H9 (cell line): ENCODE measurements at regions not wholly inside any gene's neighbourhood (a gene's known extent, or its start where the extent isn't known, plus 50 kb on each side); places are given as distances from the start of the nearest gene placed in this dataset.

Experiments used
- DNase-seq: peaks from one replicate; pipeline ENCODE4 v3.0.0-alpha.2; 2017
- H2AFZ ChIP-seq: one replicate; pipeline ENCODE4 v1.6.1; 2013; ENCODE audit warnings: mild to moderate bottlenecking, low read length, control low read depth, moderate library complexity
- H2AK5ac ChIP-seq: 2 replicates; pipeline ENCODE4 v1.6.1; 2013; ENCODE audit warnings: low read length, control low read depth, mixed read lengths; ENCODE audit not compliant: insufficient read length
- H2BK120ac ChIP-seq: one replicate; pipeline ENCODE4 v1.6.1; 2013; ENCODE audit warnings: low read depth, mild to moderate bottlenecking, low read length, control low read depth, inconsistent platforms; ENCODE audit not compliant: poor library complexity, severe bottlenecking
- H2BK12ac ChIP-seq: 2 replicates; pipeline ENCODE4 v1.6.1; 2013; ENCODE audit warnings: low read length, control low read depth, mixed read lengths, low read depth; ENCODE audit not compliant: insufficient read length
- H2BK15ac ChIP-seq: 2 replicates; pipeline ENCODE4 v1.6.1; 2013; ENCODE audit warnings: low read depth, low read length, control low read depth
- H2BK20ac ChIP-seq: one replicate; pipeline ENCODE4 v1.6.1; 2013; ENCODE audit warnings: low read depth, mild to moderate bottlenecking, low read length, control low read depth, inconsistent platforms; ENCODE audit not compliant: poor library complexity, severe bottlenecking
- H2BK5ac ChIP-seq: 2 replicates; pipeline ENCODE4 v1.6.1; 2013; ENCODE audit warnings: low read length, control low read depth, mixed read lengths; ENCODE audit not compliant: insufficient read length
- H3K14ac ChIP-seq: 2 replicates; pipeline ENCODE4 v1.6.1; 2013; ENCODE audit warnings: low read length, control low read depth; ENCODE audit not compliant: insufficient read depth
- H3K18ac ChIP-seq: 2 replicates; pipeline ENCODE4 v1.6.1; 2013; ENCODE audit warnings: low read depth, mild to moderate bottlenecking, mixed read lengths, low read length, control low read depth; ENCODE audit not compliant: insufficient read length
- H3K23ac ChIP-seq: 2 replicates; pipeline ENCODE4 v1.6.1; 2013; ENCODE audit warnings: low read length, control low read depth, mixed read lengths, low read depth; ENCODE audit not compliant: insufficient read length
- H3K23me2 ChIP-seq: 2 replicates; pipeline ENCODE4 v1.6.1; 2013; ENCODE audit warnings: low read depth, mild to moderate bottlenecking, mixed read lengths, low read length, control low read depth; ENCODE audit not compliant: insufficient read length, poor library complexity, severe bottlenecking
- H3K27ac ChIP-seq: 2 replicates; pipeline ENCODE4 v1.5.1; 2013; ENCODE audit warnings: low read length, control low read depth, mixed read lengths, low read depth; ENCODE audit not compliant: insufficient read length
- H3K27me3 ChIP-seq: 2 replicates; pipeline ENCODE4 v1.6.1; 2013; ENCODE audit warnings: low read length, control low read depth, inconsistent platforms; ENCODE audit not compliant: insufficient read depth
- H3K4ac ChIP-seq: 2 replicates; pipeline ENCODE4 v1.6.1; 2013; ENCODE audit warnings: low read depth, mild to moderate bottlenecking, control low read depth, inconsistent platforms, low read length, moderate library complexity
- H3K4me1 ChIP-seq: 2 replicates; pipeline ENCODE4 v1.6.1; 2013; ENCODE audit warnings: low read length, control low read depth, inconsistent platforms; ENCODE audit not compliant: insufficient read depth
- H3K4me2 ChIP-seq: 2 replicates; pipeline ENCODE4 v1.6.1; 2013; ENCODE audit warnings: low read length, control low read depth, mixed read lengths; ENCODE audit not compliant: insufficient read length, insufficient read depth
- H3K56ac ChIP-seq: 2 replicates; pipeline ENCODE4 v1.6.1; 2013; ENCODE audit warnings: low read depth, mild to moderate bottlenecking, mixed read lengths, low read length, control low read depth; ENCODE audit not compliant: insufficient read length
- H3K79me1 ChIP-seq: 2 replicates; pipeline ENCODE4 v1.6.1; 2013; ENCODE audit warnings: low read depth, mild to moderate bottlenecking, moderate library complexity, low read length, control low read depth, inconsistent platforms; ENCODE audit not compliant: insufficient read depth, poor library complexity, severe bottlenecking
- H3K79me2 ChIP-seq: 2 replicates; pipeline ENCODE4 v1.6.1; 2013; ENCODE audit warnings: low read length, control low read depth, inconsistent platforms; ENCODE audit not compliant: insufficient read depth
- H3K9ac ChIP-seq: 2 replicates; pipeline ENCODE4 v1.6.1; 2013; ENCODE audit warnings: low read length, control low read depth, mixed read lengths; ENCODE audit not compliant: insufficient read length; ENCODE audit errors: extremely low read depth
- H3K9me3 ChIP-seq: one replicate; pipeline ENCODE4 v1.6.1; 2013; ENCODE audit warnings: low read depth, low read length, inconsistent platforms; ENCODE audit not compliant: control insufficient read depth
- H3T11ph ChIP-seq: one replicate; pipeline ENCODE4 v1.6.1; 2013; ENCODE audit warnings: mild to moderate bottlenecking, low read length, control low read depth, inconsistent platforms
- H4K20me1 ChIP-seq: one replicate; pipeline ENCODE4 v1.6.1; 2013; ENCODE audit not compliant: control insufficient read depth, insufficient read length, insufficient read depth
- H4K5ac ChIP-seq: 2 replicates; pipeline ENCODE4 v1.6.1; 2013; ENCODE audit warnings: low read depth, mild to moderate bottlenecking, mixed read lengths, low read length, control low read depth; ENCODE audit not compliant: insufficient read length
- H4K8ac ChIP-seq: replicated peaks from 2 replicates; pipeline ENCODE4 v1.6.1; 2013; ENCODE audit warnings: low read length, control low read depth, mixed read lengths, low read depth; ENCODE audit not compliant: insufficient read length
- H4K91ac ChIP-seq: 2 replicates; pipeline ENCODE4 v1.6.1; 2013; ENCODE audit warnings: low read depth, mild to moderate bottlenecking, moderate library complexity, mixed read lengths, low read length, control low read depth; ENCODE audit not compliant: insufficient read length
- H3K27ac Mint-ChIP-seq, 3 experiments: 2 replicates in 2 of 3; 3 replicates in 1 of 3; pipeline ENCODE4 v1.8.0; 2020 to 2021; ENCODE audit warnings: mixed read lengths in 3 of 3, mild to moderate bottlenecking in 1 of 3, moderate library complexity in 1 of 3
- H3K27me3 Mint-ChIP-seq: 2 replicates; pipeline ENCODE4 v1.8.0; 2021; ENCODE audit warnings: low read depth, mild to moderate bottlenecking, moderate library complexity, mixed read lengths
- H3K36me3 Mint-ChIP-seq, 3 experiments: 2 replicates in 2 of 3; 3 replicates in 1 of 3; pipeline ENCODE4 v1.8.0; 2020 to 2021; ENCODE audit warnings: low read depth in 3 of 3, mixed read lengths in 3 of 3; ENCODE audit not compliant: insufficient read depth in 1 of 3
- H3K4me1 Mint-ChIP-seq, 2 experiments: 2 replicates each; pipeline ENCODE4 v1.8.0; 2020; ENCODE audit warnings: mixed read lengths in 2 of 2
- H3K4me3 Mint-ChIP-seq, 2 experiments: 2 replicates in 1 of 2; 3 replicates in 1 of 2; pipeline ENCODE4 v1.8.0; 2020 to 2021; ENCODE audit warnings: mild to moderate bottlenecking in 2 of 2, mixed read lengths in 2 of 2, moderate library complexity in 1 of 2
- H3K9me3 Mint-ChIP-seq, 2 experiments: 2 replicates in 1 of 2; 3 replicates in 1 of 2; pipeline ENCODE4 v1.8.0; 2020; ENCODE audit warnings: mild to moderate bottlenecking in 2 of 2, mixed read lengths in 2 of 2, moderate library complexity in 1 of 2
- CTCF ChIP-seq: fragments of 200-600 bp; sonication (generic); conservative IDR thresholded peaks from 3 replicates; pipeline ENCODE4 v1.8.0; 2021; ENCODE audit warnings: antibody characterized with exemption, mild to moderate bottlenecking

DNA sequence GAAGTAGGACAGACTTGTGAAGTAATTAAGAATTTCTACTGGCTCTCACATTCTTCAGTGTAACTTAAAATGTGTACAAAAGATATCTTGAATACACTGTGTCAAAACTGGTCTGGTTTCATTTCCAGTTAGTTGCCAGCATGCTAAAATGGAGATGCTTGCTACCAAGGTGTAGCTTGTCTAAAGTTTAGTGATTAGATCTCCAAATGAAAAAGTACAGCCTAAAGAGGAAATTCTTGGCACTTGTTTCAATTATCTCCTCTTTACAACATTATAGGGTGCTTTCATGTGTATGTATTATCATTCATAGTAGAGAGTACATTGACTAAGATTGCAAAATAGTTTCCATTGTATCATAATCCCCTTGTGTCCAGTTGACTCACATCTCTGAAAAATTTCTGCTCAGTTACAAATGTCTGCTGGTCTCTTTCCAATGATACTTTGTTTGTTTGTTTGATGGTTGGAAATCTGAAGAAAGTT lies 97.3 kb upstream of the SPRY1 start:
- Mint-ChIP-seq H3K4me3 (no peak overlapping the region), H3K9me3 (no peaks in the 10 kb centered on the region; a peak in 1 of 5 replicates), H3K4me1 (peaks cover 36 to 40% of the 10 kb centered on the region in 2 experiments), H3K36me3 (no peaks in the 10 kb centered on the region; a peak in 1 of 7 replicates), H3K27ac (no peak overlapping the region), H3K27me3 (no peaks in the 10 kb centered on the region)
- H3K79me2 ChIP-seq: no peaks in the 10 kb centered on the region
- H2BK12ac ChIP-seq: no peak overlapping the region
- no peaks in the 10 kb centered on the region for H3K23me2 ChIP-seq
- no peak overlapping the region for H4K91ac ChIP-seq
- no peak overlapping the region for H3K56ac ChIP-seq
- H3K4ac ChIP-seq: no peak overlapping the region
- H2BK15ac ChIP-seq: no peak overlapping the region
- no peak for DNase-seq
- H2AFZ ChIP-seq: no peak overlapping the region
- H3K27ac ChIP-seq: no peak overlapping the region
- H3K9me3 ChIP-seq: no peaks in the 10 kb centered on the region
- H2BK120ac ChIP-seq: no peak overlapping the region
- H3K9ac ChIP-seq: no peak overlapping the region
- H2BK5ac ChIP-seq: no peak overlapping the region
- H4K20me1 ChIP-seq: no peaks in the 10 kb centered on the region
- H3K27me3 ChIP-seq: no peaks in the 10 kb centered on the region
- no peak overlapping the region for H3T11ph ChIP-seq
- H3K18ac ChIP-seq: no peak overlapping the region
- TF ChIP-seq CTCF: no peak
- H3K79me1 ChIP-seq: no peaks in the 10 kb centered on the region
- no peak overlapping the region for H2BK20ac ChIP-seq
- H3K4me2 ChIP-seq: no peak overlapping the region
- H4K8ac ChIP-seq: no peak overlapping the region
- no peak overlapping the region for H4K5ac ChIP-seq
- H3K4me1 ChIP-seq: peaks cover 4% of the 10 kb centered on the region; the same call in 1 of the 2 replicates
- H2AK5ac ChIP-seq: no peak overlapping the region
- H3K23ac ChIP-seq: no peak overlapping the region
- no peak overlapping the region for H3K14ac ChIP-seq
